ENCODE measurements at regions not wholly inside any gene's neighbourhood (a gene's known extent, or its start where the extent isn't known, plus 50 kb on each side); places are given as distances from the start of the nearest gene placed in this dataset.

- Histone ChIP-seq H3K27ac (ENCODE audit: low read depth) (no peak overlapping the region), H3K4me1 (ENCODE audit: insufficient read depth) (no peaks in the 10 kb centered on the region), H3K4me3 (ENCODE audit: low read depth, low read length) (no peak overlapping the region), H3K36me3 (ENCODE audit: insufficient read depth) (no peaks in the 10 kb centered on the region)
- no peak for DNase-seq (ENCODE audit: extremely low spot score)
- 71% methylated on average over 4 of the region's 4 CpGs for WGBS
Measured at GRCh38 chr5:165460911-165461310, 1955.5 kb downstream of the MAT2B start.

GRCh38 chr5:165477546-165477945 lies 1972.1 kb downstream of the MAT2B start:
- DNase-seq (ENCODE audit: extremely low spot score) = no peak
- no peaks in the 10 kb centered on the region for H3K4me1 ChIP-seq (ENCODE audit: insufficient read depth)
- WGBS = 80% methylated on average over 3 of the region's 3 CpGs
- H3K4me3 ChIP-seq (ENCODE audit: low read depth, low read length) = no peak overlapping the region
- H3K36me3 ChIP-seq (ENCODE audit: insufficient read depth) = no peaks in the 10 kb centered on the region
- no peak overlapping the region for H3K27ac ChIP-seq (ENCODE audit: low read depth)

GRCh38 chr5:165495829-165496380 lies 1990.5 kb downstream of the MAT2B start:
- DNase-seq (ENCODE audit: extremely low spot score) = no peak
- Histone ChIP-seq H3K4me1 (ENCODE audit: insufficient read depth) (no peaks in the 10 kb centered on the region), H3K36me3 (ENCODE audit: insufficient read depth) (no peaks in the 10 kb centered on the region), H3K4me3 (ENCODE audit: low read depth, low read length) (no peak overlapping the region), H3K27ac (ENCODE audit: low read depth) (no peak overlapping the region)
- 30% methylated on average over 5 of the region's 5 CpGs for WGBS

GRCh38 chr5:165497707-165498106 lies 1992.3 kb downstream of the MAT2B start:
- DNase-seq (ENCODE audit: extremely low spot score) = no peak
- no peak overlapping the region for H3K27ac ChIP-seq (ENCODE audit: low read depth)
- 78% methylated on average over 5 of the region's 5 CpGs for WGBS
- no peak overlapping the region for H3K4me3 ChIP-seq (ENCODE audit: low read depth, low read length)
- H3K4me1 ChIP-seq (ENCODE audit: insufficient read depth) = no peaks in the 10 kb centered on the region
- H3K36me3 ChIP-seq (ENCODE audit: insufficient read depth) = no peaks in the 10 kb centered on the region

GRCh38 chr5:165502893-165503691 lies 1997.7 kb downstream of the MAT2B start:
- no peak for DNase-seq (ENCODE audit: extremely low spot score)
- Histone ChIP-seq H3K4me1 (ENCODE audit: insufficient read depth) (no peaks in the 10 kb centered on the region), H3K27ac (ENCODE audit: low read depth) (no peak overlapping the region), H3K36me3 (ENCODE audit: insufficient read depth) (no peaks in the 10 kb centered on the region), H3K4me3 (ENCODE audit: low read depth, low read length) (no peak overlapping the region)
- 39% methylated on average over 11 of the region's 11 CpGs for WGBS

- Histone ChIP-seq H3K4me1 (ENCODE audit: insufficient read depth) (no peaks in the 10 kb centered on the region), H3K27ac (ENCODE audit: low read depth) (no peak overlapping the region), H3K36me3 (ENCODE audit: insufficient read depth) (no peaks in the 10 kb centered on the region), H3K4me3 (ENCODE audit: low read depth, low read length) (no peak overlapping the region)
- WGBS = 56% methylated on average over 1 of the region's 1 CpG
- DNase-seq (ENCODE audit: extremely low spot score) = no peak
Measured at GRCh38 chr5:165504674-165505073, 1999.3 kb downstream of the MAT2B start.

- Histone ChIP-seq H3K4me3 (ENCODE audit: low read depth, low read length) (no peak overlapping the region), H3K36me3 (ENCODE audit: insufficient read depth) (no peaks in the 10 kb centered on the region)
- WGBS = 94% methylated on average over 1 of the region's 1 CpG
Measured at GRCh38 chr5:165508286-165508685, 2002.9 kb downstream of the MAT2B start.

GRCh38 chr5:165508861-165509260 lies 2003.4 kb downstream of the MAT2B start:
- Histone ChIP-seq H3K36me3 (ENCODE audit: insufficient read depth) (no peaks in the 10 kb centered on the region), H3K4me3 (ENCODE audit: low read depth, low read length) (no peak overlapping the region), H3K27ac (ENCODE audit: low read depth) (no peak overlapping the region), H3K4me1 (ENCODE audit: insufficient read depth) (no peaks in the 10 kb centered on the region)
- no peak for DNase-seq (ENCODE audit: extremely low spot score)

More at GRCh38 chr5:165508286-165508685, 2002.9 kb downstream of the MAT2B start:
- no peak for DNase-seq (ENCODE audit: extremely low spot score)
- Histone ChIP-seq H3K27ac (ENCODE audit: low read depth) (no peak overlapping the region), H3K4me1 (ENCODE audit: insufficient read depth) (no peaks in the 10 kb centered on the region)

- Histone ChIP-seq H3K27ac (ENCODE audit: low read depth) (no peak overlapping the region), H3K4me1 (ENCODE audit: insufficient read depth) (no peaks in the 10 kb centered on the region), H3K36me3 (ENCODE audit: insufficient read depth) (no peaks in the 10 kb centered on the region), H3K4me3 (ENCODE audit: low read depth, low read length) (no peak overlapping the region)
- WGBS = 26% methylated on average over 8 of the region's 8 CpGs
- DNase-seq (ENCODE audit: extremely low spot score) = no peak
Measured at GRCh38 chr5:165521816-165522610, 2016.6 kb downstream of the MAT2B start.

- no peak overlapping the region for H3K4me3 ChIP-seq (ENCODE audit: low read depth, low read length)
- 79% methylated on average over 5 of the region's 5 CpGs for WGBS
- H3K36me3 ChIP-seq (ENCODE audit: insufficient read depth) = no peaks in the 10 kb centered on the region
- no peaks in the 10 kb centered on the region for H3K4me1 ChIP-seq (ENCODE audit: insufficient read depth)
- no peak for DNase-seq (ENCODE audit: extremely low spot score)
- H3K27ac ChIP-seq (ENCODE audit: low read depth) = no peak overlapping the region
Measured at GRCh38 chr5:165525271-165525670, 2019.9 kb downstream of the MAT2B start.

- Histone ChIP-seq H3K36me3 (ENCODE audit: insufficient read depth) (no peaks in the 10 kb centered on the region), H3K27ac (ENCODE audit: low read depth) (no peak overlapping the region), H3K4me1 (ENCODE audit: insufficient read depth) (no peaks in the 10 kb centered on the region), H3K4me3 (ENCODE audit: low read depth, low read length) (no peak overlapping the region)
- 92% methylated on average over 3 of the region's 3 CpGs for WGBS
- DNase-seq (ENCODE audit: extremely low spot score) = no peak
Measured at GRCh38 chr5:165526357-165526756, 2020.9 kb downstream of the MAT2B start.

GRCh38 chr5:165527577-165527976 lies 2022.2 kb downstream of the MAT2B start:
- H3K36me3 ChIP-seq (ENCODE audit: insufficient read depth) = no peaks in the 10 kb centered on the region
- no peak overlapping the region for H3K4me3 ChIP-seq (ENCODE audit: low read depth, low read length)
- DNase-seq (ENCODE audit: extremely low spot score) = no peak
- H3K27ac ChIP-seq (ENCODE audit: low read depth) = no peak overlapping the region
- no peaks in the 10 kb centered on the region for H3K4me1 ChIP-seq (ENCODE audit: insufficient read depth)
- 89% methylated on average over 4 of the region's 4 CpGs for WGBS

GRCh38 chr5:165538065-165538464 lies 2032.6 kb downstream of the MAT2B start:
- Histone ChIP-seq H3K36me3 (ENCODE audit: insufficient read depth) (no peaks in the 10 kb centered on the region), H3K4me1 (ENCODE audit: insufficient read depth) (no peaks in the 10 kb centered on the region), H3K4me3 (ENCODE audit: low read depth, low read length) (no peak overlapping the region), H3K27ac (ENCODE audit: low read depth) (no peak overlapping the region)
- no peak for DNase-seq (ENCODE audit: extremely low spot score)

GRCh38 chr5:165559645-165560044 lies 2054.2 kb downstream of the MAT2B start:
- no peak overlapping the region for H3K4me3 ChIP-seq (ENCODE audit: low read depth, low read length)
- no peaks in the 10 kb centered on the region for H3K36me3 ChIP-seq (ENCODE audit: insufficient read depth)
- WGBS = 88% methylated on average over 3 of the region's 3 CpGs
- DNase-seq (ENCODE audit: extremely low spot score) = no peak
- H3K4me1 ChIP-seq (ENCODE audit: insufficient read depth) = no peaks in the 10 kb centered on the region
- no peak overlapping the region for H3K27ac ChIP-seq (ENCODE audit: low read depth)
